ENCODE measurements at regions not wholly inside any gene's neighbourhood (a gene's known extent, or its start where the extent isn't known, plus 50 kb on each side); places are given as distances from the start of the nearest gene placed in this dataset.

DNA sequence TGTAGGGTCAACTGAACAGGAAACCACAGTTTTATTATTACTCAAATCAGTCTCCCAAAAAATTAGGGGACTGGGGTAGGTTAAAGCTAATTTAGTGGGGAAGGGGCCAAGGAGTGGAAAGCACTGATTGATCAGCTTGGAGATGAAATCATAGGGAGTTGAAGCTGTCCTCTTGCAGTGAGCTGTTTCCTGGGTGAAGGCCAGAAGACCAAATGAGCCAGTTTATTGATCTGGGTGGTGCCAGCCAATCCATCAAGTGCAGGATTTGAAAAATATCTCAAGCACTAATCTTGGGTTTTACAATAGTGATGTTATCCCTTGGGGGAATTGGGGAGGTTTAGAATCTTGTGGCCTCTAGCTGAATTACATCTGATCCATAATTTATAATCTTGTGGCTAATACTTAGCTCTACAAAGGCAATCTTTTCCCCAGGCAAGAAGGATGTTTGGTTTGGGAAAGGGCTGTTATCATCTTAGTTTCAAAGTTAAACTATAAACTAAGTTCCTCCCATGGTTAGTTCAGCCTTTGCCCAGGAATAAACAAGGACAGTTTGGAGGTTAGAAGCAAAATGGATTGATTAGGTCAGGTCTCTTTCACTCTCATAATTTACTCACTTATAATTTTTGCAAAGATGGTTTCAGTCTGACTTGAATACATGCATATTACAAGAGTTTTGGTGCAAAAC is 773.5 kb downstream of the XPNPEP1 start:
- TF ChIP-seq CTCF (conservative IDR thresholded peaks at IDR 0.05) (no peak), EZH2 (IDR thresholded peaks at IDR 0.05; ENCODE audit: low read depth) (no peak)

Data from PC-9 (cell line).